ENCODE measurements at regions not wholly inside any gene's neighbourhood (a gene's known extent, or its start where the extent isn't known, plus 50 kb on each side); places are given as distances from the start of the nearest gene placed in this dataset.

- no peak overlapping the region for H3K27ac ChIP-seq
- TF ChIP-seq ZFX (IDR thresholded peaks at IDR 0.05) (no peak), CTCF (conservative IDR thresholded peaks at IDR 0.05) (no peak)
Observed at GRCh38 chr11:19459240-19459639, 218.5 kb upstream of the E2F8 start.

- H3K27ac ChIP-seq: no peak overlapping the region
- TF ChIP-seq CTCF (conservative IDR thresholded peaks at IDR 0.05) (no peak), ZFX (IDR thresholded peaks at IDR 0.05) (no peak)
Observed at GRCh38 chr11:19458721-19459120, 218.0 kb upstream of the E2F8 start.

- no peak for TF ChIP-seq CTCF (conservative IDR thresholded peaks at IDR 0.05)
- TF ChIP-seq ZFX (IDR thresholded peaks at IDR 0.05): no peak
- no peak overlapping the region for H3K27ac ChIP-seq
Observed at GRCh38 chr11:19458231-19458630, 217.5 kb upstream of the E2F8 start.

- H3K27ac ChIP-seq: no peak overlapping the region
Observed at GRCh38 chr11:19455731-19456130, 215.0 kb upstream of the E2F8 start.

GRCh38 chr11:19453651-19454257, 213.0 kb upstream of the E2F8 start:
- H3K27ac ChIP-seq: no peak overlapping the region
- TF ChIP-seq CTCF (conservative IDR thresholded peaks at IDR 0.05) (no peak), ZFX (IDR thresholded peaks at IDR 0.05) (no peak)

More at GRCh38 chr11:19455731-19456130, 215.0 kb upstream of the E2F8 start:
- TF ChIP-seq ZFX (IDR thresholded peaks at IDR 0.05) (no peak), CTCF (conservative IDR thresholded peaks at IDR 0.05) (no peak)

- H3K27ac ChIP-seq: no peak overlapping the region
- TF ChIP-seq ZFX (IDR thresholded peaks at IDR 0.05) (no peak), CTCF (conservative IDR thresholded peaks at IDR 0.05) (no peak)
Observed at GRCh38 chr11:19451609-19452008, 210.9 kb upstream of the E2F8 start.

- TF ChIP-seq ZFX (IDR thresholded peaks at IDR 0.05) (no peak), CTCF (conservative IDR thresholded peaks at IDR 0.05) (no peak)
- no peak overlapping the region for H3K27ac ChIP-seq
Observed at GRCh38 chr11:19450282-19450681, 209.5 kb upstream of the E2F8 start.

Measured in C4-2B (cell line).